ENCODE measurements at regions not wholly inside any gene's neighbourhood (a gene's known extent, or its start where the extent isn't known, plus 50 kb on each side); places are given as distances from the start of the nearest gene placed in this dataset.

DNA sequence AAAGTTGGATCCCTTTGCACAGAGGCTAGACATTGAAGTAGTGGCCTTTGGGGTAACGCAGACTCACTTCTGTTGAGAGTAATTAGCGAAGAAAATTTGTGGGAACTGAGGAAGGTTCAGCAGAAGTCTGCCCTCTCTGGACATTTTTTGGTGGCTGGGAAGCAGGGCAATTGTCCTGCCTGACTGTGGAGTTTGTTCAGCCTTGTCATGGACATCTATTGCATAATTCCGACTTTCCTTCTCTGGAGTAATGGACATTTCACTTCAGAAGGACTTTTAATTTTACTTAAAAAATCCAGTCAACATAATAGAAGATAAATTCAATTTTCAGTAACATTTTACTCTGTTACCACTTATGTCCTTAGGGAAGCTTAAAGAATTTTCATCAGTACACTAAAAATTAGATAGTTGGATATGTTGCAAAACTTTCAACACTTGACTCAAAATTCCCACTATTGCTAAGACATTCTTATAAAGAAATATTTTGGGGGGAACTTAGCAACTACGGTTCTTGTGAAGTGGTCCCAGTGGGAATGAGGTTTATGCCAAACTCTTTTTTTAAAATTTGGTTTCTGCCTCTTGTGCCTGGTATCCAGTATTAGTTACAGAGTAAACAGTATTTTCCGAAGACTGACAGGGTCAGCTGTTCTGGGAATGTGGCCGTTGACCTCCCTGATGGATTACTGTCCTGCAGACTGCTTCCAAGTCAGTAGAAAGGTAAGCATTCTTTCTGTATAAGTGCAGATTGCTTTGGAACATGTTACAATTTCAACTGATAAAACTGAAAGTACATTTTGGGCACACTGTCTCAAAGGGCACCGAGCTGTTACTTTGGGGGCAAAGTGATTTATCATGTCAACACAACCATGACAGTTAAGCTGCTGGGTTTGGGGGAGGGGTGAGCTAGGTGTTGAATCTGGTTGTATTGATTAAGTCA is 100.6 kb upstream of the MLIP start:
- DNase-seq = no peak
- ATAC-seq = no peak

DNA sequence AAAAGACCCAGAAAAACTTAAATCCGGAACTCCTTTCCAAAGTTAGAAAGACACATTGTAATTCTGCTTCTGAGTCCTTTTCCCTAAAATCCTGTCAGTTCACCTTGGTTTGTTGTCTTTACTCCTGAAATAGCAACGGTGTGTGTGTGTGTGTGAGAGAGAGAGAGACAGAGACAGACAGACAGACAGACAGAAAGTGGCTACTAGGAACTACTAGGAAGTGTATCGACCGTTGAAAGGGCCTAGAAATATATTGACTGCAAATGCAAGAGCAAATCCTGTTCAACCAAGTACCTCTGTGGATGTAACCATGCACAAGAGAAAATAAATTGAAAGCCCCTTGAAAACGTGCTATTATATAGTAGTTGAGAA is 100.0 kb upstream of the MLIP start:
- DNase-seq = no peak
- ATAC-seq = no peak

DNA sequence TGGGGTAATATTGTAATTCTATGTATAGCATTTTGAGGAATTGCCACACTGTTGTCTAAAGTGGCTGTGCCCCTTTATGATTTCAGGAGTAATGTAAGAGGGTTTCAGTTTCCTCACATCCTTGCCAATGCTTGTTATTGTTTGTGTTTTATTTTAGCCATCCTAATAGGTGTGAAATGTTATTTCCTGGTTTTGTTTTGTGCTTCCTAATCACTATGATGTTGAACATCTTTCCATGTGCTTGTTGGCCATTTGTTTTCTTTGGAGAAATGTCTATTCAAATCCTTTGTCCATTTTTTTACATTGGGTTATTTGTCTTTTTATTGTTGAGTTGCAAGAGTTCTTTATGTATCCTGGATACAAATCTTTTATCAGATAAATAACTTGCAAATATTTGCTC is 97.3 kb upstream of the MLIP start:
- no peak for ATAC-seq
- DNase-seq = no peak

DNA sequence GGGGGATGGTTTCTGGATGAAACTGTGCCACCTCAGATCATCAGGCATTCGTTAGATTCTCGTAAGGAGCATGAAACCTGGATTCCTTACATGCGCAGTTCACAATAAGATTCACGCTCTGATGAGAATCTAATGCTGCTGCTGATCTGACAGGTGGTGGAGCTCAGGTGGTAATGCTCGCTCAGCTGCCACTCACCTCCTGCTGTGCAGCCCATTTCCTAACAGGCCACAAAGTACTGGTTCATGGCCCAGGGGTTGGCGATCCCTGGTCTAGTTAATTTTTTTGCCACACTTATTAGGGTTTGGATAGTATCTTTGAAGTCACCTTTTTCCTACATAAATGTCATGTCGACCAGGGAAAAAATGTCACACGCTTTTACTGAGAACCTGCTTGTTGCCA is 96.8 kb upstream of the MLIP start:
- ATAC-seq (no peak), DNase-seq (no peak)

DNA sequence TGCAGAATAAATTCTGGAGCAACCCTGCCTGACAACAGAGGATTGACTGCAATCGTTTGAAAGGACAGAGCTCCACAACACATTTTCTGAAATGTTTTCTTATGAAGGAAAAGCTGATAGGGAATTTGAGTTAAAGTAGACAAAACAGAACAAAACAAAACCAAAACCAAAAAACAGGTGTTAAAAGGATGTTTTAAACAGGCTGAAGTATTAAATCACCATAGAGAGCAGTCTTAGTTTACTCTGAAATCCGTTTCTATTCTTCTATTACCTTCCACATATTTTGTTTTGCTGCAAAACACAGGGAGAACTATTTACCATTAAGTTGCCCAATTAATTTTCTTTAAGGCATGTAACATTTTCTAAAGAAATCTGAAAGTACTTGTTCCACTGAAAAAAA is 93.4 kb upstream of the MLIP start:
- DNase-seq (no peak), ATAC-seq (no peak)

DNA sequence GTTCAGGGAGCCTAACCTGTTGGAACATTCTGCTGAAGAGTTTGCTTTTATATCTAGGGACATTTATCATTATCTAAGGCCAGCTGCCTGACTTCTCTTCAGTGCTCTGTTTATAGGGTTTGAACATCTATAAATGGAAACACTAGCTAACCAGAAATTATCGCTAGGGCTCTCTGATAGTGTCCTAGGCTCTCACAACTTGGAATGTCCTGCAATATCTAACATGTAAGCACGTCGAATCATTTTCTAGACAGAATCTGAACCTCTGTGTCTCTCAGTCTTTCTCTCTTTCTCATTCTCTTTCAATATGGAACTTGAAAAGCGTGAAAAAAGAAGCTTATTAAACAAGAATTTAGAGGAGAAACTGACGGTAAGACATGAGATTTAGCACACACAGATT is 92.5 kb upstream of the MLIP start:
- no peak for ATAC-seq
- no peak for DNase-seq

DNA sequence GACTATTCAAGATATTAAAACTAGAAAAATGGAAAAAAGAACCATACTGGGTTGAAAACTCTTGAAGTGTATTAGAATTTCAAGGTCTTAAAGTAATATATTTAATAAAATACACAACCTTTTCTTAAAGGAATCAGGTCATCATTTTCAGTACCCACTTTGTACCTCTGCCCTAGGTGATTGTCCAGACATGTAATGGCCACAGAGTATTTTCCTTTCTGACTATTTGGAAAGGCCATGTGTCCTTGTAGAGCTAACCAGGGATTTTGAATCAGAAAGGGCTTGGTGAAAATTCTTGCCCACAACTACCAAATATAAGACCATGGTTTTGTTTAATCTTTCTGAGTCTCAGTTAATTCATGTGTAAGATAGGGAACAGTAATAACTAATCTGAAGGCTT is 91.4 kb upstream of the MLIP start:
- no peak for DNase-seq
- no peak for ATAC-seq

DNA sequence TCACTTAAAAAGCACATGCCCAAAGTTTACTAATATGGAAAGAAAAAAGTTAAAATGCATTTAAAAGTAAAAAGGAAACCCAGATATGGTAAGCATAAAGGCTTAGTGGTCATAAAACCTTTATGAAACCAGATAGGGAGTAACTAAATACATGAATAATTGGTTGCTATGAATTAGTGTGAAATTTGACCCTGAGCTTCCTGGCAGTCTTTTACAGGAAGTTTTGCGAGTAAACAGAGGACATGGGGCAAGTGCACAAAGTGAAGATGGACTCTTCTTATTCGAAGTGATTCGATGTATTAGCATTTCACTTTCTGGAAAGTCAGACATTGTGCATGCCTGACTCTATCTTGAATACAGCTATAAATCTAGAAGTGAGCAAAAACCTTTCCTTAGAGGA is 90.9 kb upstream of the MLIP start:
- no peak for ATAC-seq
- no peak for DNase-seq

DNA sequence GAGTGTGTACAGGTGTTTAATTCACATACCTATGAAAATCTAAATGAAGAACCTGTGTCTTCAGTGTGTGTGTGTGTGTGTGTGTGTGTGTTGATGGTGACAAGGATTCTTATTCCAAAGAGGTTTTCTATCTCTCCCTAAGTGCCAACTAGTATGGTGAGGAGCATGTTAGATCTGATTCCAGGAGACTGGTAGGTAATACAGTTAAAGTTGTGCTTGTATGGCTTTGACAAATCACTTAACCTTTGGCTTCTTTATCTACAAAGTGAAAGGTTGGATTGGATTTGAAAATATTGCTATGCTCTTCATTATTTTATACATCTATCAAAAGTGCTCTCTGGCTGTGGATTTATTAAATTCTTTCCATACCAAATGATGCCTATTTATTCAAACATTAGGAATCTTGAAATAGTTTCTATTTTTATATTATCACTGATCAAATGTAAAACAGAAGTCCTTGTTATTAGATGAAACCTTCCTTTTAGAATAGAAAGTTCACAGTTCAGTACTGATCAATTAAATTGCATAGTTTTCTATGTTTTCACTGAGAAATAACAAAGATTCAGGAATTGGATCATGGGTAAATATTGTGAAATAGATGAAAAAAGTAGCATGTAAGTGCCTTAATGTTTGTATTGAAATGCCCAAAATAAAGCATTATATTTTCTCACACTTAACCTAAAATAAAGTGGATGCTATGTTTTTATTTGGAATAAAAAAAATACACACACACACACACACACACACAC is 84.4 kb upstream of the MLIP start:
- ATAC-seq = no peak
- no peak for DNase-seq

DNA sequence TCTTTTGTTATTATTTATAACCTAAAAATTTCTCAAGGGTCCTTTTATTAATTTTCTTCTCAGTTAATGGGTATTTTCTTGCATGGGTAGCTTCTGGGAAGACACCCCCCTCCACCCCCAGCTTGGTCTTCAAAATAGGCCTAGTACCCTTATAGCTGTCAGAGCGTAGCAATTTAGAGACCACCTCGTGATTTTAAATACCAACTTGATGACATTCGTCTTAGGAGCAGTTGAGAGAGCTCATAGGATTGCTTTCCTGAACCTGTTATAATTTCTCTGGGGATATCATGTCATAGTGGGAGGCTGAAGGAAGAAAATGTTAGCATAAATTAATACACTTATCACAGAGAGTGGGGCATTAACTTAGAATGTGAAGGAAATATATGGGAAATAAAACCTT is 83.1 kb upstream of the MLIP start:
- DNase-seq (no peak), ATAC-seq (no peak)

DNA sequence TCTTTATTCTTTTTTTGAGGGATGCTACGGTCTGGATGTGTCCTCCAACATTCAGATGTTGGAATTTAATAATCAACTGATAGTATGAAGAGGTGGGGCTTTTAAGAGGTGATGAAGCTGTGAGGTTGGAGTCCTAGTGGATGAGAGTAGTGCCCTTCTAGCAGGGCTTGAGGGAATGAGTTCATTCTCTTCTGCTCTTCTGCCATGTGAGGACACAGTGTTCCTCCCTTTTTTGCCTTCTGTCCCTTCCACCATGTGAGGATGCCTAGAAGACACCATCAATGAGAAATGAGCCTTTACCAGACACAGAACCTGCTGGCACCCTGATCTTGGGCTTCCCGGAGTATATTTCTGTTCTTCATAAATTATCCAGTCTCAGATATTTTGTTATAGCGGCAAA is 82.1 kb upstream of the MLIP start:
- no peak for DNase-seq
- ATAC-seq = no peak

DNA sequence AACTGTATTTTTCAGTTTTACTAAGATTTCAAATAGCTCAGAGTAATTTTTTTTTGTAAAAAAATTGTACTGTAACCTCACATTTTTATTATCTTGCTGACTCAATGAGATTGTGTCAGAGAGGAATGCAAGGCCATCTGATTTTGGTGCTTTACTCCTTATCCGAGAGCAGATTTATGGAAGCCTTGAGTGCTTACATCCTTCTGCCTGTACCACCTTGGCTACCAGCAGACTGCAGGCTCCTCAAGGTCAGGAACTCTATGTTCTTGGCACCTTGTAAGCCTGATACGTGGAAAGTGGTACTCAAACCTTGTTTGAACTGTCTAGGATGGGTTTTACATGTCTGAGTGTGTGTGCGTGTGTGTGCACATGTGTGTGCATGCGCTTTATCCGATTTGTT is 80.1 kb upstream of the MLIP start:
- DNase-seq (no peak), ATAC-seq (no peak)

DNA sequence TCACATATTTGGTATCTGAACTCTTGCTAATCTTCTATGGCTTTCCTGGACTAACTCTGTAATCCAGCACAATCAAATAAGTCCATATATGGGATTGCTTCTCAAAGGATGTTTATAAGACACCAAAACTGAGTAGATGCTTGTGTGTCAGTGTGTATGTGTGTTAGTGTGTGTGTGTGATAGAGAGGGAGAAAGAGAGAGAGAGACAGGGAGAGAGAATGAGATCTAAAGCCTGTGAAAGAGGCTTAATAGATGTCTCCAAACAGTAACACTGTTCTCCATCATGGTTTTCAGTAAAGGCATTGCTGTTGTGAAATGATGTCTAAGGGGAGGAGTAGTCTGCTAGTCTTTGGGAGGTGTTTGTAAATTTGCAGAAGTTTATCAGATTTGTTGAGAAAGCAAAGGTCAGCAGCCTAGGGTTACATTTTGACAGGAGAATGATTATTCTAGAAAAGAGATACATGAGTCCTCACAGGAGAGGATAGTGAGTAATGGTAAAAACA is 73.9 kb upstream of the MLIP start:
- DNase-seq (no peak), ATAC-seq (no peak)

DNA sequence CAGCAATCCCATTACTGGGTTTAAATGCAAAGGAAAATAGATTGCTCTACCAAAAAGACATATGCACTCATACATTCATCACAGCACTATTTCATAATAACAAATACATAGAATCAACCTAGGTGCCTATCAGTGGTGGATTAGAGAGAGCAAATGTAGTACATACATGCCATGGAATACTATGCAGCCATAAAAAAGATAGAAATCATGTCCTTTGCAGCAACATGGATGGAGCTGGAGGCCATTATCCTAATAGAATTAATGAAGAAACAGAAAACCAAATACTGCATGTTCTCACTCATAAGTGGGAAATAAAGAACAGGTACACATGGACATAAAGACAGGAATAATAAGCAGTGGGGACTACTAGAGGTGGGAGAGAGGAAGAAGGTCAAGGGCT is 70.7 kb upstream of the MLIP start:
- DNase-seq (no peak), ATAC-seq (no peak)

DNA sequence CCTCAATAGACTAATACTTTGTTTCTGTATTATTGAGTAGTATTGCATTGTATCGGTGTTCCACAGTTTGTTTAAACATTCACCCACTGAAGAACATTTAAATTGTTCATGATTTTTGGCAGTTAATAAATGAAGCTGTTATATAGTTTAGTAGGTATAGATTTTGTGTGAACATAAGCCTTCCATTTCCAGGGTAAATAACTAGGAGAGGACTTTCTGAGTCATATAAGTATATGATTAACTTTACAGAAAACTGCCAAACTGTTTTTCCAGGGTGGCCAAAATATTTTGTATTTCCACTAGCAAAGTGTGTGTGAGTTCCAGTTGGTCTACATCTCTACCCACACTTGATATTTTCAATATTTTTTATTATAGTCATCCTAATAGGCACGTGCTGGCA is 70.0 kb upstream of the MLIP start:
- DNase-seq = no peak
- no peak for ATAC-seq

DNA sequence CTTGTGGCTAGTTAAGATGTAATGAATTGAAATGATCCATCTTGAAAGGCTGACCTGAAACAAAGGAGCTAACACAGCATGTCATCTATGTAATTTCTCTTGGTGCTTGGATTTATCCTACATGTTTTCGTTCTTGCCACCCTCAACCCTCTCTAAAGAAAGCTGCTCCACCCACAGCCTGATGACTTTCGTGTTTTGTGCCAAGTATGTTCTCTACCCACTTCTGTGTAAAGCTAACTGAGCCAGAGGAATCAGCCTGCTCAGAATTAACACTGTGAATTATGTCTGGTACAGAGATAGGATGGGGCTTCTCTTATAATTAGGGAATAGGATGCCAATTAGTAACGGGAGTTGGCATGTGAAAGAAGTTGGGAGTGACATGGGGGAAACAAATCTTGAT is 67.9 kb upstream of the MLIP start:
- no peak for DNase-seq
- no peak for ATAC-seq

DNA sequence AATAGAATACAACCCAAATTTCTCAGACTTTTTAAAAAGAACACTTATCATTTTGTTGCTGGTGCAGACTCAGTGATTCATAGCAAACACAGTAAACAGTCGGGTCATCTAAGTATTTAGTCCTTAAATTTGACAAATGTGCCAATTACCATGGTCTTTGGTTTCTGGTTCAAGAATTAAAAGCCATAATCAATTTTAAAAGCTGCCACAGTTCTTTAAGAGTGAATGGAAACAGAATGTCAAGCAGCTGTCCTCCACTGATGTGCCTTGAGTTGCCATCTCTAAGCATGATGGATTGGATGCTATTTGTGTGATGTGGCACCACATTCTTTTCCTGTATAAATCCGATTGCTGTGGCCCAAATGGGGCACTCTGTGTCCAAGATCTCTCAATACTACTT is 67.2 kb upstream of the MLIP start:
- DNase-seq = no peak

DNA sequence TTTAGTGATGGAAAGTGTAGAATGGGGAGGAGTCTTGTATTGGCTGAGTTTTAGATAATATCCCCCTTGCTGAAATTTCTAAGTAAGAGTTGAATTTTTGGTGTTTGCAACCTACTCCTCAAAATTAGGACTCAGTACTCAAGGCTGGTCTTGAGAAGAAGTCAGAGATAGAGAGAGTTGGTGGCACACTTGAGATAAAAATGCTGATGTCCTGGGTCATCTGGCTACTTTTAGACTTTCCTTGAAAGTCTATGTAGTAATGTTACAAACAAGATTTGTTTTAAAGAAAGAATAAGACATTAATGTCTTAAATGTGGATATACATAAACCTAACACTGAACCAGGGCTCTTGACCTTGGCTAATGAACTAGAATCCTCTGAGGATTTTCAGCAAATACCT is 62.5 kb upstream of the MLIP start:
- no peak for ATAC-seq
- no peak for DNase-seq

More for the DNA sequence above, 67.2 kb upstream of the MLIP start:
- no peak for ATAC-seq

DNA sequence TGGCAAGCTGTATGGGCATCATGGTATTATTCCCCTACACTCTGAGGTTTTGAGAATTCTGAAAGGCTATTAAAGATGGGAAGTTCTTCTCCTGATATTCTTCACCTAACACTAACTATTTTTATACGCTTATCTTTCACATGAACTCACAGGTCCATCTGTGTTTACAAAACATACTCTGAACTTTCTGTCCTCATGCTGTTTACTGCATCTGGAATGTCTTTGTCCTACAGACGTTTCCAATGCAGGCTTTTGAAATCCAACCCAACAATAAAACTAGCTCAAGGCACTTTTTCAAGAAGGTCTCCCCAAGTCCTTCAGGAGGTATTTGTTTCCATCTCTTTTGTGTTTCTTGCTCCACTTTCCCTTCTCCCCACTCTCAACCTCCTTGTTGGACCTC is 60.5 kb upstream of the MLIP start:
- DNase-seq (no peak), ATAC-seq (no peak)

DNA sequence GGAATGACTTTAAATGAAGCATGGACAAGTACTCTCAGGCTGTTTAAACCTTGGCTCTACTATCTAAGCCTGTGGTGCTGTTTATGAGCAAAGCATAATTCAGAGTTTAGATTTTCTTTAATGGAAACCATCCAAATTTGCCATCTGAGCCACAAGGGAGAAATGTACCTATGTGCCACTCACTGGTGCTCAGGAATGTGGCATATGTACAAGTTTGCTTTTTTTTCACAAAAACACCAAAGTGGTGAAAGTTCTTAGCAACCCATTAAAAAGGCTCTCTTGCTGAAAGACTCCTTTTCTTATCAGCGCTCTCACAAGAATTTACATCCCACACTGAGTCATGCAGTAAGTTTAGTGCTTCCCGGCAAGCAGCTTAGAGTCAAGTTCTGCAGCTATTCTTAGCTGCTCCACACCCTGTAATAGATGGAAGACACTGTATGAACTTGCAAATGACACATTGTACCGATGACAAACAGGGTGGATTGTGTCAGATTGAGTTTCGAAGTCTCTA is 57.3 kb upstream of the MLIP start:
- no peak for DNase-seq
- ATAC-seq = no peak

DNA sequence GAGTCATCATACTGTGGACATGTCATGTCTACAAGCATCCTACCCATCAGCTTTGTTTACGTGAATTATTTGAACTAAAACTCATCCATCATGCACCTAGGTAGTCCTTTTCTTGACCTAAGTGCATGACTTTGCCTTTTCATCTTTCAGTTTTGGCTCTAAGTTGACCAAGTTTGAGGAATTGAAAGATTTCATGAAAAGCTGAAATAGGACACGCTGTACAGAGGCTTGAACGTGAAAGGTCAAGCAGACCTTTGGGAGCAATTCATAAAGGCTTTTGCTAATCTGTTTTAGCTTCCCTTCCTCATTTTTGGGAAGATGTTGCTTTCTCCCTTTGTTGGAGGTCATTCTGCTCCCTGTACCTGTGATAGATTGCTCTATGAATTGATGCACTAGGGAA is 55.1 kb upstream of the MLIP start:
- ATAC-seq (no peak), DNase-seq (no peak)

DNA sequence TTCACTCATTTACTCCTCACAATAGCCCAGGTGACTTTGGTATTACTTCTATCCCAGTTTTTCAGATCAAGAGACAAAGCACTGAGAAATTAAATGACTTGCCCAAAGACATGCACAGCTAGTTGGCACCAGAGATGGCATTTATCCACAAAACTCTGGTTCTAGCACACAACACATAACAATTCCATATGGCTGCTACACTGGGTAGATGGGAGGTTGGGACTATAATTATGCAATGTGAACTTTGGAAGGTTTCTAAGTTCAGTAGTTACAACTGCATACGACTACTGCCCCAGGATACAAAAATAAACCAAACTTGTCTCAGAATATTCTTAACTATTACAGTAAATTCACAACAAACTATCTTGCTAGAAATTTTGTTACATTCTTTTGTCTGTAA is 54.2 kb upstream of the MLIP start:
- ATAC-seq (no peak), DNase-seq (no peak)

DNA sequence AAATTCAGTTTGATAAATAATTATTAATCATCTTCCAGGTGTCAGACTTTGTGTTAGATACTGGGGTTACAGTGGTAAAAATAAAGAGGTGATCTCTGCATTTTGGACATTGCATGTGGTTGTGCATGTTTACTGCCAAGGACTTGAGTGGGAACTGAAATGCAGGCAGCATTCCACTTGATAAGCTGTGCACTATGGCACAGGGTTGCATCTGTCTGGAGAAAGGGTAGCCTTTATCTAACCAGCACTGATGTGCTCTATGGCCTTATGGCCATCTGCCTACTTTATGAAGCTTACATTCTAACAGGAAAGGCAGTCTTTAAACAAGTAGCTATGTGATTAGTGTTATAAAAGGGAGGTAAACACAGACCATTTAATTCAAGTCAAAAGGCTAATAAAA is 53.0 kb upstream of the MLIP start:
- no peak for ATAC-seq
- no peak for DNase-seq

DNA sequence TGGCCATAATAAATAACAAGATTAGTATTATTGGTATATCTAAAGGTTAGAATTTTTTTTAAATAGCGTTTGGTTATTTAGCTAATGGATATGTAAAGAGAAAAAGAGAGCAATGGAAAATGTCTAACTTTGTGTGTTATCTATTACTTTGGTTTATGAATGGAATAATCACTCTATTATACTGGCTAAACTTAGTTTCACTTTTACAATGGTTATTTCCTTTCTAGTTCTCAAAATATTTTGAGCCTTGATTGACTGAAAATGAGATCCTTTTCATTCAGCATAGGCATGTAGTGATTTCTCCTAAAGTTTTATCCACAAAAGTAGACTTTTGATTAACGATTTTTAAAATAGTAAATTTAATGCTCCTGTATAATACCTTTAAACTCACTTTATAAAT is 51.6 kb upstream of the MLIP start:
- DNase-seq (no peak), ATAC-seq (no peak)
